Activated CD4-positive, alpha-beta memory T cell treated with anti-CD3 and anti-CD28 coated beads, Interleukin-2, amount 10 ng/mL, durations not matched to agents 7 days and 5 days (primary cell): ENCODE measurements at regions not wholly inside any gene's neighbourhood (a gene's known extent, or its start where the extent isn't known, plus 50 kb on each side); places are given as distances from the start of the nearest gene placed in this dataset.

Experiments
- CTCF ChIA-PET: fragments of 350-600 bp; sonication (Branson Sonifier 250); formaldehyde crosslinking; loops from one replicate; lab custom pipeline; 2021; ENCODE audit warnings: antibody characterized with exemption, inconsistent platforms; lab: Charles Lee
- POLR2A ChIA-PET: fragments of 350-600 bp; sonication (Branson Sonifier 250); formaldehyde crosslinking; loops from one replicate; lab custom pipeline; 2021; ENCODE audit warnings: antibody characterized with exemption; lab: Charles Lee
- DNase-seq: peaks from one replicate; pipeline ENCODE4 v3.0.0-alpha.2; 2020
- H3K27ac Mint-ChIP-seq: one replicate; pipeline ENCODE4 v1.8.0; 2021; ENCODE audit warnings: mild to moderate bottlenecking, mixed read lengths
- H3K27me3 Mint-ChIP-seq: one replicate; pipeline ENCODE4 v1.8.0; 2021; ENCODE audit warnings: mixed read lengths
- H3K36me3 Mint-ChIP-seq: one replicate; pipeline ENCODE4 v1.8.0; 2021; ENCODE audit warnings: low read depth, mixed read lengths
- H3K4me1 Mint-ChIP-seq: one replicate; pipeline ENCODE4 v1.8.0; 2021; ENCODE audit warnings: mixed read lengths
- H3K4me3 Mint-ChIP-seq: one replicate; pipeline ENCODE4 v1.8.0; 2021; ENCODE audit warnings: mild to moderate bottlenecking, mixed read lengths
- H3K9me3 Mint-ChIP-seq: one replicate; pipeline ENCODE4 v1.8.0; 2021; ENCODE audit warnings: mixed read lengths

DNA sequence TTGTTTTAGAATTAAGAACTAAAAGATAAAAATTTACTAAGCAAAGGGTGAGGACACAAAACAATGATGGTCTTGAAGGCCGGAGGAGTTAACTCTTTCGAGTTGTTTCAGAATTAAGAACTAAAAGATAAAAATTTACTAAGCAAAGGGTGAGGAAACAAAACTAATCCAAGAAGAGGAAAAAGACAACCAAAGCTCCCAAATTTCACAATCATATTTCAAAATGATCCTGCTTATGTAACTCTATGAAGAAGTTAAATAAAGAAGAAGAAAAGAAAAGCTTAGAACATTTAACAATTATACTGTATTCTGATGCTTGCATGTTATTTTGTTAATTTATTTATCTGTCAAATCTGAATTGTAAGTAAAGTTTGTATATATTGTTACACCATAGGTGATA lies 154.8 kb upstream of the SLIT2 start:
- H3K27me3 Mint-ChIP-seq, result no peaks in the 10 kb centered on the region
- H3K9me3 Mint-ChIP-seq, result peaks cover 20% of the 10 kb centered on the region
- H3K27ac Mint-ChIP-seq, result no peak overlapping the region
- H3K4me1 Mint-ChIP-seq, result no peaks in the 10 kb centered on the region
- POLR2A ChIA-PET, result no interaction called here
- H3K36me3 Mint-ChIP-seq, result no peaks in the 10 kb centered on the region
- CTCF ChIA-PET, result no interaction called here
- DNase-seq, result no peak
- no peak overlapping the region for H3K4me3 Mint-ChIP-seq

DNA sequence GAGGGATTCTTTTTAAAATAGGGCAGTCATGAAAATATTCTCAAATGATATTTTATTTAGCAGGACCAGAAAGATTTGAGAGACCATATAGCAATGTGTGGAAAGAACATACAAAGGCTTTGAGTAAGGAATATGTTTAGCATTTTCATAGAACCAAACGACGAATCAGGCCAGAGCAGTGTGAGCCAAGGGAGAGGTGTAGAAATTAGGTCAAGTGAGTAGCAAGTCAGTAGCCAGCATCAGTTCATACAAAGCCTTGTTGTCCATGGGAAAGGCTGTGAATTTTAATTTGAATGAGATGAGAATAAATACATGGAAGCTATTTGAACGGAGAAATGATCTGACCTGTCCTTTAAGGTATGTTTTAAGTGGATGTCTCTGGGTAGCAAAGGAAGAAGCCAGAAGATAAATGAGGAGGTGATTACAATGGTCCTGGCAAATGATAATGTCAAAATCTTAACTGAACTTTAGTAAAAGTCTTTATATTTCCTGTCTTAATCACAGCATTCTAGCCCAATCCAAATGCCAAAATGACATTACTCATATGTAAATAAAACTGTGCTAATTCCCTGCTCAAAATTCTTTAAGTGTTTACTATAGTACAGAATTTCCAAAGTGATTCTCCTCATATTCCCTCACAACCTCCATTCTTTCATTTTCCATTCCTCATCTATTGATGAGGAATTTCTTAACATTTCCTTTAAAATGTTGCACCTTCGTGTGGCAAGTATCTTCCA lies 155.7 kb upstream of the SLIT2 start:
- no peak for DNase-seq
- POLR2A ChIA-PET, result no interaction called here
- CTCF ChIA-PET, result no interaction called here
- no peaks in the 10 kb centered on the region for H3K27me3 Mint-ChIP-seq
- H3K4me1 Mint-ChIP-seq, result no peaks in the 10 kb centered on the region
- peaks cover 20% of the 10 kb centered on the region for H3K9me3 Mint-ChIP-seq
- no peaks in the 10 kb centered on the region for H3K36me3 Mint-ChIP-seq
- no peak overlapping the region for H3K27ac Mint-ChIP-seq
- no peak overlapping the region for H3K4me3 Mint-ChIP-seq

DNA sequence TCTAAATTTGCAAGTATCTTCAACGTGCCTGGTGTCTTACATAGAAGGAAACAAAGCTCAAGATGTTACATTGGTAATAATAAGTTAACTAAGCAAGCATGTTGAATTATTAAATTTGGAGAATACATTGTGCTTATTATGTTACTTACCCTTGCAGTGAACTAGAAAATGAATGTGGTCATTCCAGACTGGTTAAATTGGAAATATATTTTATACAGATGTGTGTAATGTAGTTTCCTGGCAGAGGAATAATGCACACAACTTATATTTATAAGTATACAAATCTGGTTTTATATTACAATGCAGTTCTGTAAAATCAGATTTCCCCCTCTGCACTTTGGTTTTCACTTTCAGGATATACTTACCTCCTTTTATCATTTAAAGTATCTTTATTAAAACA lies 159.9 kb upstream of the SLIT2 start:
- Mint-ChIP-seq H3K4me1 (no peaks in the 10 kb centered on the region), H3K27ac (no peak overlapping the region)
- POLR2A ChIA-PET, result no interaction called here

DNA sequence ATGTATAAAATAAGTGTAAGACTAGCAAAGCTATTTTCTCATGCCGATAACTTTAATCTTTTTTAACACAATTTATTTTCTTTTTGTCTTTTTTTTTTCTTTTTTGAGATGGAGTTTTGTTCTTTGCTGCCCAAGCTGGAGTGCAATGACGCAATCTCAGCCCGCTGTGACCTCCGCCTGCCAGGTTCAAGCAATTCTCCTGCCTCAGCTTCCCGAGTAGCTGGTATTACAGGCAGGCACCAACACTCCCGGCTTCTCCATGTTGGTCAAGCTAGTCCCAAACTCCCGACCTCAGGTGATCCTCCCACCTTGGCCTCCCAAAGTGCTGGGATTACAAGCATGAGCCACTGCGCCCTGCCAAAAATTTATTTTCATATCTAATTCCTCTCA lies 164.2 kb upstream of the SLIT2 start:
- POLR2A ChIA-PET, result no interaction called here
- Mint-ChIP-seq H3K36me3 (no peaks in the 10 kb centered on the region), H3K27me3 (no peaks in the 10 kb centered on the region), H3K4me1 (no peaks in the 10 kb centered on the region), H3K4me3 (no peak overlapping the region), H3K9me3 (no peaks in the 10 kb centered on the region), H3K27ac (no peak overlapping the region)
- CTCF ChIA-PET, result no interaction called here
- DNase-seq, result no peak

More for the DNA sequence above, 159.9 kb upstream of the SLIT2 start:
- H3K4me3 Mint-ChIP-seq, result no peak overlapping the region
- CTCF ChIA-PET, result no interaction called here
- peaks cover 8% of the 10 kb centered on the region for H3K9me3 Mint-ChIP-seq
- no peak for DNase-seq
- no peaks in the 10 kb centered on the region for H3K36me3 Mint-ChIP-seq
- H3K27me3 Mint-ChIP-seq, result no peaks in the 10 kb centered on the region

DNA sequence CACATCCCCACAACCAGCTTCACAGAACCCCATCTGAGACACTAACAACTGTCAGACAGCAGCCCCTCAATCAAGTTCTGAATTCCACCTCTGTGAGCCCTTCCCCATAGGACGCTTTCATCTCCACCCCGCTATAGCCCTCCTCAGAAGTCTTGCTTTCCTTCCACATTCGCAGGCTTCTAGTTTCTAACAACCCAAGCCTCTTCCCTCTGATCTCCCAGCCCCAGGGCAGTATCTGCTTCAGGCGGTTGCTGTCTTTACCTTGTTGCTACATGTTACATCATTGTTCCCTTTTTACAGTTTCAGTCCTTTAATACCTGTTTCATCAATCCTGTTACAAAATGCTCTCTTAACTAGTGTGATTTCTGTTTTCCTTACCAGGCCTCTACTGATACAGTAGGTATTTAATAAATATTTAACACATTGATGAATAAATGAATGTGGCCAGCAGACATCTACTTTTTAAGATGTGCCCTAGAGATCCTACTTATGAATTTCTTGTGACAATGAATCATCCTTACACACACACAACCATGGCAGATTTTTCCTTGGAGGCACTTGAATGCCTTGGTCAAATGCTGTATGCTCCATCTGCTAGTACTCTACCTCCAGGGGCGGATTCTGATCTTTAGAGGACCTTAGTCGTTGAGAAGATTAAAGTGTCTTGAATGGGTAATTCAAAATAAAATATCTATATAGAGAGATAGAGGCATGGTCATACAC lies 164.7 kb upstream of the SLIT2 start:
- ChIA-PET CTCF (no interaction called here), POLR2A (no interaction called here)
- no peak overlapping the region for H3K4me3 Mint-ChIP-seq
- H3K27me3 Mint-ChIP-seq, result no peaks in the 10 kb centered on the region
- no peak for DNase-seq
- H3K36me3 Mint-ChIP-seq, result no peaks in the 10 kb centered on the region
- no peak overlapping the region for H3K27ac Mint-ChIP-seq
- H3K4me1 Mint-ChIP-seq, result no peaks in the 10 kb centered on the region
- H3K9me3 Mint-ChIP-seq, result no peaks in the 10 kb centered on the region

DNA sequence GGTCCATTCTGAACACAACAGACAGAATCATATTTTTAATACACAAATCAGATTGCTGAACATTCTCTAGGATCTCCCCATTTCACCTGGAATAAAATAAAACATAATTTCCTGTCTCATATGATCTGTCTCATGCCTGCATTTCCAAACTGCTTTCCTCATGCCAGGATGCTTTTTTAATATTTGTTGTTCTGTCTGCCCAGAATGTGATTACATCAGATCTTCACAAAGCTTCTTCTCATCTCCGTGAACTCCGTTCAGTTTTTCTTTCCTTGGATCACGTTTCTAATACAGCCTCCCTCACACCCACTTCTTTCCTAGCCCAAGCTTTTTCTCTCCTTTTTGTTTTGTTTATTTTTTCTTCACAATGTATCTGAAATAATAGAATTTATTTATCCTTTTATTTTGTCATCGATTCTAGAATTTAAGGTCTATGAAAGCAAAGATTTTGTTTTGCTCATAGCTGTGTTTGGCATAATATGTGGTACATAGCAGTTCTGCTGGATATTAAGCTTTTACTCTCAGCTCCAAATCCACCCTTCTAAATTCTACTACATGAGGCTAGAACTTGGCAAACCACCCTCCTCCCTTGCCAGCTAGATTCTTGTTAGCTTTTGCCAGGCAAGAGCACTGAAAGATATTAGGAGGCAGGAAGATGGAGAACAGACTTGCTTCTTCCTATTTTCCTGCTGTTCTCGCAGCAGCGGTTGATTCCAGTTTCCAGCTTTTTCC lies 165.5 kb upstream of the SLIT2 start:
- no peaks in the 10 kb centered on the region for H3K27me3 Mint-ChIP-seq
- no peak overlapping the region for H3K27ac Mint-ChIP-seq
- DNase-seq, result no peak
- CTCF ChIA-PET, result no interaction called here
- POLR2A ChIA-PET, result no interaction called here
- no peaks in the 10 kb centered on the region for H3K36me3 Mint-ChIP-seq
- no peaks in the 10 kb centered on the region for H3K4me1 Mint-ChIP-seq
- no peaks in the 10 kb centered on the region for H3K9me3 Mint-ChIP-seq
- no peak overlapping the region for H3K4me3 Mint-ChIP-seq

DNA sequence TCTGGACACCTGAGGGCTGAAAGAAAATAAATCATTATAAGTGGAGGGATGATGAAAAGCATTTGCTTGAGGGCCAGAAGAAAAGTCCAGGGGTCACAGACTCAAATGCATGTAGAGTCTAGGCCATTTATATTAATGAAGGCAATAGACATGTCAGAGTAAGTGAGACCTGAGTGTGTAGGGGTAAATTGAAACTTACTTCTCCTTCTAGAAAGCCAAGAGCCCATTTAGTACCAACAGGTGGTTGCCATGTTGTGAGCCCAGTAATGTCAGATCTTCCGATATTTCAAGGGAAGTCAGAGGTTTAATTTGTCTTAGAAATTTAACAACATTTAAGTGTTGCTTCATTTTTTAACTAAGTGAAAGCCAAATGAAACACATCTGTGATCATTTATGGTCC lies 166.1 kb upstream of the SLIT2 start:
- no peaks in the 10 kb centered on the region for H3K9me3 Mint-ChIP-seq
- no peak overlapping the region for H3K27ac Mint-ChIP-seq
- H3K4me1 Mint-ChIP-seq, result no peaks in the 10 kb centered on the region
- DNase-seq, result no peak
- ChIA-PET POLR2A (no interaction called here), CTCF (no interaction called here)
- H3K4me3 Mint-ChIP-seq, result no peak overlapping the region
- H3K27me3 Mint-ChIP-seq, result no peaks in the 10 kb centered on the region
- no peaks in the 10 kb centered on the region for H3K36me3 Mint-ChIP-seq

DNA sequence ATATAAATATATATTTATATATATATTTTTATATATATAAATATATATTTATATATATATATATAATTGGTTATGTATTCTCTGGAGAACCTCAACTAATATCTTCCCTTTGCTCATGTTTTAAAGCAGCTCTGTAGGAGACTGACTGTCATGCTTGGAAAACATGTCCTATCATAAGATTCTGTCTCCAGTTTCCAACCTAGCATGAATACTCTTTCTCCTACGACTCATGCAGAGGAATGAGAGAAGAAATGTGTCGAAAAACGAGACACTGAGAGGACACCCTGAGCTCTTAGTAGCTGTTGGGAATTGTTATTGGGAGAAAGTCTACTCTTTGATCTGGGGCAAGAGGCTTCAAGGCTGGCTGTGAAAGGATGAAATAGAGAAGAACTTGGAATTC lies 166.5 kb upstream of the SLIT2 start:
- no peak for DNase-seq
- POLR2A ChIA-PET, result no interaction called here
- Mint-ChIP-seq H3K4me1 (no peaks in the 10 kb centered on the region), H3K27me3 (no peaks in the 10 kb centered on the region), H3K36me3 (no peaks in the 10 kb centered on the region), H3K27ac (no peak overlapping the region), H3K9me3 (no peaks in the 10 kb centered on the region), H3K4me3 (no peak overlapping the region)
- CTCF ChIA-PET, result no interaction called here

DNA sequence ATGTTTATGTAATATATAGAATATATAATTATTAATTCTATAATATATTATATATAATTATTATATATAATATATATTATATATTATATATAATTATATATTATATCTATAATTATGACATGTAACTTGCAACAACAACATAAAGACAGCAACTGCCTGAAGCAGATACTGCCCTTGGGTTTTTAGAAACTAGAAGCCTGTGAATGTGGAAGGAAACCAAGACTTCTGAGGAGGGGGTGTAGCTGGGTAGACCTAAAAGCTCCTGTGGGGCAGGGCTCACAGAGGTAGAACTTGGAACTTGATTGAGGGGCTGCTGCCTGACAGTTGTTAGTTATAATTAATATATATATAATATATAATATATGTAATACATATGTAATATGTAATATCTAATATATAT lies 167.2 kb upstream of the SLIT2 start:
- Mint-ChIP-seq H3K4me1 (no peaks in the 10 kb centered on the region), H3K9me3 (no peaks in the 10 kb centered on the region), H3K36me3 (no peaks in the 10 kb centered on the region), H3K27me3 (no peaks in the 10 kb centered on the region), H3K27ac (no peak overlapping the region), H3K4me3 (no peak overlapping the region)
- DNase-seq, result no peak
- POLR2A ChIA-PET, result no interaction called here
- CTCF ChIA-PET, result no interaction called here

DNA sequence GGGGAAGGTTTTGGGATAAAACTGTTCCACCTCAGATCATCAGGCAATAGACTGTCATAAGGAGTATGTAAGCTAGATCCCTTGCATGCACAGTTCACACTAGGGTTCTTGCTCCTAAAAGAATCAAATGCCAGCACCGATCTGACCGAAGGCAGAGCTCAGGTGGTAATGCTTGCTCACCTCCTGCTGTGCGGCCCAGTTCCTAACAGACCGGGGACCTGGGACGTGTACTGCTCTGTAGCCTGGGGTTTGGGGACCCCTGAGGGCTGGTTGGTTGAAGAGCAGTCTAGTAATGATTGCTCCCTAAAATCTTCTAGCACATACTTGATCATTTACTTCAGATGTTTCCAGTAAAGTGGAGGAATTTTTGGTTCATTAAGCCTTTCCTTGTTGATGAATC lies 173.1 kb upstream of the SLIT2 start:
- no peak overlapping the region for H3K4me3 Mint-ChIP-seq
- no peak for DNase-seq
- H3K36me3 Mint-ChIP-seq, result no peaks in the 10 kb centered on the region
- ChIA-PET POLR2A (no interaction called here), CTCF (no interaction called here)
- peaks cover 3% of the 10 kb centered on the region for H3K9me3 Mint-ChIP-seq
- H3K27me3 Mint-ChIP-seq, result no peaks in the 10 kb centered on the region
- H3K4me1 Mint-ChIP-seq, result no peaks in the 10 kb centered on the region
- H3K27ac Mint-ChIP-seq, result no peak overlapping the region

DNA sequence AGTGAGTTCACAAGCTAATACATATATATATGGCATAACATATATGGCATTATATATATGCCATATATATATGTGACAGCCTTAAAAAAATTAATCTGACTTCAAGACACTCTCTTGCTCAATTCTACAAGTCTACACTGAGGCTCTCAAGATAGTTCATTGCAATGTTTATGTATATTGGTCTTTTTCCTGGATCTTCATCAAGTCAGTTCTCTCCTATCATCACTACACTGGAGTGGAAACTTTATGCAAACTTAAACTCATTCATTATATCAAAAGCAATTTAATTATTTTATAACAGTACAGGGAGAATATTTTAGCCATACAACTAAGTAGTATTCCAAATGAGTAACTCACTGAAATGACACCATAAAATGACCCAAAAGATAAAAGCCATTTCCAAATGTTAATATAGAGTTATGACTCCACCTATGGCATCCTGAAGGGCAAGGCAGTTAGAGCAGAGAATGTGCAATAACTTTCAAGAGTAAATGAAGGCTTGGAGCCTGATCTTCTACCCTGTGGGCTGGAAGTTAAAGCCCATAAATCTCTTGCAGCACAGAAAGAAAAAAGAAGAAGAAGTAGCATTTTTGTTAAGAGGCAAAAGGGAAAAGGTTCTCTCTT lies 176.3 kb upstream of the SLIT2 start:
- Mint-ChIP-seq H3K27me3 (no peaks in the 10 kb centered on the region), H3K4me3 (no peak overlapping the region), H3K27ac (no peak overlapping the region), H3K9me3 (peaks cover 6% of the 10 kb centered on the region), H3K4me1 (no peaks in the 10 kb centered on the region), H3K36me3 (no peaks in the 10 kb centered on the region)
- CTCF ChIA-PET, result no interaction called here
- no peak for DNase-seq
- POLR2A ChIA-PET, result no interaction called here

DNA sequence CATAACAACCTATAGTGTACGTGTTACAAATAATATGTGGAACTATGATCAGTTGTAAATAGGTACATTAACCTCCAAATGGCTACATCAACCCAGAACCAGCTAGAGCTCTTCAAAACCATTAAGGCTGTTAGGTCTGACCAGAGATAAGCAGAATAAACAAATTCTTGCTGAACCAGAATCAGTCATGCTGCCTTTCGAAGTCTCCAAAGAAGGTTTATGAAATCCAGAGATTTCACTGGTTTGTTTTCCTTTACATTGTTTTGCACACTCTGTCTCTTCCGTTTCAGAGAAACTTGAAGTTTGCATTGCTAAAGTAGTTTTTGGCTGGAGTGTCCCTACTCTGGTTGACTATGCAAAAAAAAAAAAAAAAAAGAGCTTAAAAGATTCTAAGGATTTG lies 177.3 kb upstream of the SLIT2 start:
- H3K4me3 Mint-ChIP-seq, result no peak overlapping the region
- ChIA-PET POLR2A (no interaction called here), CTCF (no interaction called here)
- no peak for DNase-seq
- no peaks in the 10 kb centered on the region for H3K36me3 Mint-ChIP-seq
- H3K27ac Mint-ChIP-seq, result no peak overlapping the region
- peaks cover 6% of the 10 kb centered on the region for H3K9me3 Mint-ChIP-seq
- no peaks in the 10 kb centered on the region for H3K27me3 Mint-ChIP-seq
- H3K4me1 Mint-ChIP-seq, result no peaks in the 10 kb centered on the region

DNA sequence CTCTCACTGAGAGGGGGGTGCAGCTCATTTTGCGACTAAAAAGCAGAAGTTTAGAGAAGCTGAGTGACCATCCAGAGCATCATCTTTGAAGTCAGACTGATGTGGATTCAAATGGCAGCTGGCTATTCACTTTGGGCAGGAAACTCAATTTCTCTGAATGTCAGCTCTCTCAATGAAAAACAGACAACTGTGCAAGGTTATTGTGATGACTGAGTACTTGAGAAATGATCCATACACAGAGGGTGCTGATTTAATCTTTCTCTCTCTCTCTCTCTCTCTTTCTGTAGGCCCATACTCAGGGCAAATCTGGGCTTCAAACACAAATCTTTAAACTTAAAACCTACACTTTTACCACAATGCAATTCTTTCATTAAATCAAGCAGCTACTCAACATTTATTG lies 185.8 kb upstream of the SLIT2 start:
- Mint-ChIP-seq H3K27me3 (no peaks in the 10 kb centered on the region), H3K4me1 (no peaks in the 10 kb centered on the region), H3K27ac (no peak overlapping the region), H3K4me3 (no peak overlapping the region), H3K9me3 (peaks cover 4% of the 10 kb centered on the region), H3K36me3 (no peaks in the 10 kb centered on the region)
- DNase-seq, result no peak
- POLR2A ChIA-PET, result no interaction called here
- CTCF ChIA-PET, result no interaction called here
